ENCODE measurements at regions not wholly inside any gene's neighbourhood (a gene's known extent, or its start where the extent isn't known, plus 50 kb on each side); places are given as distances from the start of the nearest gene placed in this dataset.
"Not testable (repeated sequence)": the region's sequence is repeated elsewhere in the genome, so short reads cannot be mapped to it uniquely, and the experiment has no call there.

- DNase-seq (ENCODE audit: low read depth), result no peak
- no peak overlapping the region for H3K4me3 ChIP-seq (ENCODE audit: low read depth, low read length)
Measured at GRCh38 chr9:7500521-7500920, 299.1 kb downstream of the DMAC1 start.

- no peak for DNase-seq (ENCODE audit: low read depth)
- H3K4me3 ChIP-seq (ENCODE audit: low read depth, low read length), result no peak overlapping the region
Measured at GRCh38 chr9:7491641-7492040, 307.9 kb downstream of the DMAC1 start.

GRCh38 chr9:7490317-7491108 is 309.1 kb downstream of the DMAC1 start:
- DNase-seq (ENCODE audit: low read depth), result no peak

GRCh38 chr9:7489036-7489435 is 310.5 kb downstream of the DMAC1 start:
- no peak overlapping the region for H3K4me3 ChIP-seq (ENCODE audit: low read depth, low read length)
- DNase-seq (ENCODE audit: low read depth), result no peak

More at GRCh38 chr9:7490317-7491108, 309.1 kb downstream of the DMAC1 start:
- H3K4me3 ChIP-seq (ENCODE audit: low read depth, low read length), result no peak overlapping the region

DNA sequence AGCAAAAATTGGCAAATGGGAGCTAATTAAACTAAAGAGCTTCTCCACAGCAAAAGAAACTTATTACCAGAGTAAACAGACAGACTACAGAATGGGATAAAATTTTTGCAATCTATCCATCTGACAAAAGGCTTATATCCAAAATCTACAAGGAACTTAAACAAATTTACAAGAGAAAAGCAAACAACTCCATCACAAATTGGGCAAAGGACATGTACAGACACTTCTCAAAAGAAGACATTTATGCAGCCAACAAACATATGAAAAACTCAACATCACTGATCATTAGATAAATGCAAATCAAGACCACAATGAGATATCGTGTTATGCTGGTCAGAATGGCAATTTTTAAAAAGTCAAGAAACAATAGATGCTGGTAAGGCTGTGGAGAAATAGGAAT is 315.6 kb downstream of the DMAC1 start:
- H3K4me3 ChIP-seq (ENCODE audit: low read depth, low read length); DNase-seq (ENCODE audit: low read depth): not testable (repeated sequence)

DNA sequence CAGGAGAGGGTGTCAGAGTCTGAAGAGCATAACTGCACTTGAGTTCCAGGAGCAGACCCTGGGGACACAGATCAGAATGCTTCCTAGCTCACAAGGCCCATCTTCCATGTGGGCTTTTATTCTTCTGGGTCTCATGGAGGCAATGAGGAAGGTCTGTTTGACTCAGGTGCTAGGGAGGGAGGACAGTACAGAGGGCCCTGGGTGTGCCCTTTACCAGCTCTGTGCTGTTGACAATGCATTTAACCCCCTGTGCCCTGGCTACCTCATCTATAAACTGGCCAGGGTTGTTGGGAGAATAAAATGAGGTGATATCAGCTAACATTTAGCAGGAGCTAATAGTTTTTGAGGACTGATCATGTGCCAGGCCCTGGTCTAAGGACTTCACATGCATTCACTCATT is 318.0 kb downstream of the DMAC1 start:
- DNase-seq (ENCODE audit: low read depth), result no peak
- H3K4me3 ChIP-seq (ENCODE audit: low read depth, low read length), result no peak overlapping the region

GRCh38 chr9:7479300-7479699 is 320.3 kb downstream of the DMAC1 start:
- no peak overlapping the region for H3K4me3 ChIP-seq (ENCODE audit: low read depth, low read length)
- no peak for DNase-seq (ENCODE audit: low read depth)

DNA sequence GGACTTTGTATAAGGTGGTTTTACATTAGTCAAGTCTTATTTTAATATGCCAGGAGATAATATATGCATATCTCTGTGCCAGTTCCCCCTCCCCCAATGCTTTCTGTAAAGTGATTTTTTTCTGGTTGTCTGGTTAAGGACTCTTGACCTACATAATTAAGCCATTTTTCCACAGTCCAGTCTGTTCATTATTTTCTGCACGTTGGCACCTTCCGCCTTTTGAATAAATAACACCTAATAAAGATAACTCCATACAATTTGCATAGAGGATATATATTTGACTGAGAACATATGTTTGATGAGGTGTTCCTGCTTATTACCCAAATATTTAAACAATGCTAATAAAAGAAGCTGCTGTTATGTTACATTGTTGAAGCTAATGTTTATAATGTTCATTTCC is 320.9 kb downstream of the DMAC1 start:
- no peak overlapping the region for H3K4me3 ChIP-seq (ENCODE audit: low read depth, low read length)
- DNase-seq (ENCODE audit: low read depth), result no peak

- H3K4me3 ChIP-seq (ENCODE audit: low read depth, low read length), result no peak overlapping the region
- DNase-seq (ENCODE audit: low read depth), result no peak
Measured at GRCh38 chr9:7467186-7467585, 332.4 kb downstream of the DMAC1 start.

GRCh38 chr9:7461791-7462190 is 337.8 kb downstream of the DMAC1 start:
- no peak for DNase-seq (ENCODE audit: low read depth)

DNA sequence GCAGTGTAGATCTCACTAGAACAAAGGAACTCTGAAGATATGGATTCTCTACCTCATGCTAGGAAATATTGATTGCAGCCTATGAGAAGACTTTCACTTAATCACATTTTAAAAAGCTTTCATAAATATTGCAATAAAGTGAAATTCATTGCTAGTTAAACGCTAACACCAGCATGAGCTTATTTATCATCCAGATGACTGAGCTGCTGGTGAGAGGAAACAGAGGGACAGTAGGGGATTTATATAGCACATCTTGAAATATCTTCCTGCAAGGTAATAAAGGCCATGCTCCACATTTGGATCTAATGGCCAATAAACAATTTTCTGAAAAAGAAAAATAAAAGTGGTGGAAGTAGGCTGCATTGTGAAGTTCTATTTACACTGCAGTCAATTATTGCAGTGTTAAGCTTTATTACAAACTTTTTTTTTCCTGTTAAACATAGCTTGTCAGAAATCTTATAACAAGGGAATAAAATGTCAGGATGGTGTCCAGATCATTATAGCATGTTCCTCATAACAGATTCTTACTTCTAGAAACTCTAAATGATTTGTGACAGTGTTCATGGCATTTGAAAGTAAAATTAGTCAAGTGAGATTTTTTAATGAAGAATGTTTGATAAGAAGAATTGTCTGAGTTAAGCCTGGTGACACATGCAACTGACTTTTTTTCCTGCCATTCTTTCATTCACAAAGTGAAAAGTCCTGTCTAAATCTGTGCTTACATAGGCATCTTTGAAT is 342.6 kb downstream of the DMAC1 start:
- no peak for DNase-seq (ENCODE audit: low read depth)
- H3K4me3 ChIP-seq (ENCODE audit: low read depth, low read length), result no peak overlapping the region

More at GRCh38 chr9:7461791-7462190, 337.8 kb downstream of the DMAC1 start:
- no peak overlapping the region for H3K4me3 ChIP-seq (ENCODE audit: low read depth, low read length)

GRCh38 chr9:7456377-7456776 is 343.2 kb downstream of the DMAC1 start:
- no peak for DNase-seq (ENCODE audit: low read depth)
- H3K4me3 ChIP-seq (ENCODE audit: low read depth, low read length), result no peak overlapping the region

- H3K4me3 ChIP-seq (ENCODE audit: low read depth, low read length), result no peak overlapping the region
- no peak for DNase-seq (ENCODE audit: low read depth)
Measured at GRCh38 chr9:7454624-7455023, 345.0 kb downstream of the DMAC1 start.

GRCh38 chr9:7452378-7452777 is 347.2 kb downstream of the DMAC1 start:
- no peak overlapping the region for H3K4me3 ChIP-seq (ENCODE audit: low read depth, low read length)
- peak; percentile 66 for DNase-seq (ENCODE audit: low read depth)

- H3K4me3 ChIP-seq (ENCODE audit: low read depth, low read length), result no peak overlapping the region
- peak; percentile 4 for DNase-seq (ENCODE audit: low read depth)
Measured at GRCh38 chr9:7451062-7451461, 348.5 kb downstream of the DMAC1 start.

GRCh38 chr9:7443541-7443940 is 356.0 kb downstream of the DMAC1 start:
- no peak overlapping the region for H3K4me3 ChIP-seq (ENCODE audit: low read depth, low read length)
- DNase-seq (ENCODE audit: low read depth), result peak; percentile 34

GRCh38 chr9:7439355-7439995 is 360.1 kb downstream of the DMAC1 start:
- peak; percentile 39 for DNase-seq (ENCODE audit: low read depth)
- H3K4me3 ChIP-seq (ENCODE audit: low read depth, low read length), result no peak overlapping the region

GRCh38 chr9:7436754-7437153 is 362.8 kb downstream of the DMAC1 start:
- no peak overlapping the region for H3K4me3 ChIP-seq (ENCODE audit: low read depth, low read length)
- no peak for DNase-seq (ENCODE audit: low read depth)

DNA sequence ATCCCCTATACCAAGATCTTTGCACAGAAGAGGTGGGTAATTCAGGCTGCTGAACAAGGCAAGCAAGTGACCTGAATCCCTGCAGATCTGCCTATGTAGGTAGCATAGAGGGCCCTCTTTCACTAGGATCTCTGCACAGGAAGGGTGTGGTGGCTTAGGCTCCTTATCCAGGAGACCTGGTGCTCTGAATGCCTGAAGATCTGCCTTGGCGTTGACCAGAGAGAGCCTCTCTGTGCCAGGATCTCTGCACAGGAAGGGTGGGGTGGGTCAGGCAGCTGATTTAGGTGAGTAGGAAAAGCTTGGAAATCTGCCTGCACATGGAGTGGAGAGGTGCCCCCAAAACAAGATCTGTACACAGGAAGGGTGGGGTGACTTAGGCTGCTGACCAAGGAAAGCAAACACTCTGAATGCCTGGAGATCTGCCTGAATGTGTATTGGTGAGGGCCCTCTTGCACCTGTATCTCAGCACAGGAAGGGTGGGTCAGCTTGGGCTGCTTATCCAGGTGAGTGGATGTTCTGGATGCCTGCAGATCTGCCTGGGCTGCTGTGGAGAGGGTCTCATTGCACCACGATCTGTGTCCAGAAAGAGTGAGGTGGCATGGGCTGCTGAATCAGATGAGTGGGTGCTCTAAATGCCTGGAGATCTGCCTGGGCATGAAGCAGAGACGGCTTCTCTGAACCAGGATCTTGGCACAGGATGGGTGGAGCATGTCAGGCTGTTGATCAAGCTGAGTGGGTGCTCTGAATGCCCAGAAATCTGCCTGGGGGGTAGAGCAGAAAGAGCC is 365.9 kb downstream of the DMAC1 start:
- H3K4me3 ChIP-seq (ENCODE audit: low read depth, low read length), result no peak overlapping the region

DNA sequence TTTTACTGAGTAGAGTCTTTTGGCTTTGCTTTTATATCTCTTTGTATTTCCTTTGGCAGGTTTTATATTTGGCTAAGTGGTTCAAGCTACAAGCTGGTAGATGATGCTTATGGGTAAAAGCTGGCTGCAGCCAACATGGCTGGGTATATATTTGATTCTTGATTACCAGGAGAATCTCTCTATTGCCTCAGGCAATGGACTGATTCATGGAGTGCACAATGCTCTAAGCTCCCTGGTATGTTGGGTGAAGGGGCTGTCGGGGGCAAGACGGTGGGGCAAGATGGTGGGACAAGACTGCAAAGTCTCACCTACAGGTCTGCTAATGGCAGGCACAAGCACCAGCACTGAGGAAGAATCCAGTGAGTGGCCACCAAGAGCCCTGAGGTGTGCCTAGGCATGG is 366.6 kb downstream of the DMAC1 start:
- DNase-seq (ENCODE audit: low read depth), result no peak
- H3K4me3 ChIP-seq (ENCODE audit: low read depth, low read length), result no peak overlapping the region

More for the DNA sequence above, 365.9 kb downstream of the DMAC1 start:
- no peak for DNase-seq (ENCODE audit: low read depth)
